ENCODE measurements at regions not wholly inside any gene's neighbourhood (a gene's known extent, or its start where the extent isn't known, plus 50 kb on each side); places are given as distances from the start of the nearest gene placed in this dataset.

DNA sequence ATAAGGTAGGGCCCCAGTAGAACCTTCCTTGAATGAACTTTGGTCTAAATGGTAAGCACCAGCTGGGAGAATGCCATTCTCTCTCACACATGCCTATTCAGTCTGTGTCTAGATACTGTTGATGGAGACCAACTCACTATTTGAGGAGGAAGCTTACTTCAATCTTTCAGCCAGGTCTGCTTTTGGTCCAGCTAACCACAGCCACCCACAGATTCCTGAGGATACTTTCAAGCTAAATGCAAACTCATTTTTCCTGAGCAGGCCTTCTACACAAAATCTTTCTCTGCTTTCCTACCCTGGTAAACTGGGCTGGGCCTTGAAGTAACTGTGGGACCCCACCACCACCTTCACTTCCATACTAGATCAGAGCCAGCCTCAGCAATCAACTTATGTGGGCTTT lies 76.9 kb upstream of the KLF3 start:
- H3K4me3 ChIP-seq (ENCODE audit: low read depth, low read length) = no peak overlapping the region
- TF ChIP-seq, protein P1, sequence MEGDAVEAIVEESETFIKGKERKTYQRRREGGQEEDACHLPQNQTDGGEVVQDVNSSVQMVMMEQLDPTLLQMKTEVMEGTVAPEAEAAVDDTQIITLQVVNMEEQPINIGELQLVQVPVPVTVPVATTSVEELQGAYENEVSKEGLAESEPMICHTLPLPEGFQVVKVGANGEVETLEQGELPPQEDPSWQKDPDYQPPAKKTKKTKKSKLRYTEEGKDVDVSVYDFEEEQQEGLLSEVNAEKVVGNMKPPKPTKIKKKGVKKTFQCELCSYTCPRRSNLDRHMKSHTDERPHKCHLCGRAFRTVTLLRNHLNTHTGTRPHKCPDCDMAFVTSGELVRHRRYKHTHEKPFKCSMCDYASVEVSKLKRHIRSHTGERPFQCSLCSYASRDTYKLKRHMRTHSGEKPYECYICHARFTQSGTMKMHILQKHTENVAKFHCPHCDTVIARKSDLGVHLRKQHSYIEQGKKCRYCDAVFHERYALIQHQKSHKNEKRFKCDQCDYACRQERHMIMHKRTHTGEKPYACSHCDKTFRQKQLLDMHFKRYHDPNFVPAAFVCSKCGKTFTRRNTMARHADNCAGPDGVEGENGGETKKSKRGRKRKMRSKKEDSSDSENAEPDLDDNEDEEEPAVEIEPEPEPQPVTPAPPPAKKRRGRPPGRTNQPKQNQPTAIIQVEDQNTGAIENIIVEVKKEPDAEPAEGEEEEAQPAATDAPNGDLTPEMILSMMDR (IDR thresholded peaks at IDR 0.05; ENCODE audit: low read depth, low read length) = no peak

GRCh38 chr4:38590046-38590445 lies 74.0 kb upstream of the KLF3 start:
- TF ChIP-seq, protein P1 (IDR thresholded peaks at IDR 0.05; ENCODE audit: low read depth, low read length) = no peak
- no peak overlapping the region for H3K4me3 ChIP-seq (ENCODE audit: low read depth, low read length)

DNA sequence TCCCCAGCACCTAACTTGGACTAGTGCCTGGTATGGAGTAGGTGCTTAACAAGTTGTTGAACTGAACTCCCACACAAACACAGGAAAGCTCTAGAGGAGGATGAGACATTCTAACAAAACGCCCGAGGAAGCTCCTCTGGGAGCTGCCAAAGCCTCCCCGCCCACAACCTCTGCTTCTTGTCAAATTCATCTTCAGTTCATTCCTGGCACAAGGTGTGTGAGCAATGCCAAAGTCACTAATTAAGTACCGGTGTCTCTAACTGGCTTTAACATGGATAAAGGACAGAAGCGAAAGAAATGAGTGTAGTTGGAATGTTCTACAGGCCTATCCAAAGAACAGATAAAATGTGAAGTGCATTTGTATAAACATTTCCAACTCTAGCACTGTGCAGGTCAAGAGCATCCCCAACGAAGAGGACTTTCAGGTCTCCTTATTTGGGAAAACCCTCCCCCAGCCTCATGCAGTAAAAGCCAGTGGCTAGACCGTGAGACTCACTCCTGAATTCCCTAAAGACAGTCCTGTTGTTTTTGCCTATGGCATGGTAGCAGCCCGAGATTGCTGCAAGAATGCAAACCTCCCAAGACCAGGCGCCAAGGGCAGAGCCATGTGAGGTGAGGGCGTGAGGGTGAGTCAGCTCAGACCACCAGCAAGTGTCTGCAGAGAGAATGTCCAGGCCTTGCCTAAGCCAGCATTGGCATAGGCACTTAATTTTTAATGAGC lies 72.2 kb upstream of the KLF3 start:
- H3K4me3 ChIP-seq (ENCODE audit: low read depth, low read length) = no peak overlapping the region
- TF ChIP-seq, protein P1 (IDR thresholded peaks at IDR 0.05; ENCODE audit: low read depth, low read length) = no peak

GRCh38 chr4:38598489-38598888 lies 65.5 kb upstream of the KLF3 start:
- H3K4me3 ChIP-seq (ENCODE audit: low read depth, low read length) = no peak overlapping the region

GRCh38 chr4:38600575-38600974 lies 63.4 kb upstream of the KLF3 start:
- no peak overlapping the region for H3K4me3 ChIP-seq (ENCODE audit: low read depth, low read length)
- TF ChIP-seq, protein P1 (IDR thresholded peaks at IDR 0.05; ENCODE audit: low read depth, low read length) = no peak

More at GRCh38 chr4:38598489-38598888, 65.5 kb upstream of the KLF3 start:
- TF ChIP-seq, protein P1 (IDR thresholded peaks at IDR 0.05; ENCODE audit: low read depth, low read length) = no peak

DNA sequence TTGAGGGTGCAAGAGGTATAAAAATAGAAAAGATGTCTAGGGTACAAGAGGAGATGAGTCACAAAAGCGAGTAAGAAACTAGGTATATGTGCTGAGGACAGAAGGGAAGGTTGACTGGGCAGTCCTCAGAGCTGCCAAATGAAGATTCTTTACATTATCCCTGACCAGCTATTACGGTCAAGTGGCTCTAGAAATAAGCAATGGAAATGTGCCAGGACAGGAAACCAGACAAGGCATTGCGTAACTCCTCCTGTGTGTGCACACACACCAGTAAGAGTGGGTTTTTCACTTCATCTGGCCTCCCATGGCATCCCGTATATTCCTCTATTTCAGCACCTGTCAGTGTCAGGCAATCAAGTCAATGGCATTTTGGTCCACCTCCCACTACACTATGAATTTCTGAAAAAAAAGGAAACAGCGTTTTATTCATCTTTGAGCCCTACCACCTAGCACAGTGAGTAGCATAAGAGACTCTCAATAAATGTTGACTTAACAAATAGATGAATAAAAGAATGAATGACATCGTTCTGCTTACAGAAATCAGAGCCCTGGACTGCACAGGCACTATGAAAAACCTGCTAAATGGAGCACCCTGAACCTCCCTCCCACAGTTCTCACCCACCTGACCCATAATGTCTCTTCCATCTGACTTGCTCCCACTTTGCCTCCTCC lies 62.6 kb upstream of the KLF3 start:
- TF ChIP-seq, protein P1 (IDR thresholded peaks at IDR 0.05; ENCODE audit: low read depth, low read length) = no peak
- no peak overlapping the region for H3K4me3 ChIP-seq (ENCODE audit: low read depth, low read length)

GRCh38 chr4:38601916-38602291 lies 62.1 kb upstream of the KLF3 start:
- H3K4me3 ChIP-seq (ENCODE audit: low read depth, low read length) = no peak overlapping the region
- TF ChIP-seq, protein P1 (IDR thresholded peaks at IDR 0.05; ENCODE audit: low read depth, low read length) = no peak

Measured in WI38 (cell line).